Activated CD4-positive, alpha-beta memory T cell treated with anti-CD3 and anti-CD28 coated beads, Interleukin-2, amount 10 ng/mL, durations not matched to agents 7 days and 5 days (primary cell): ENCODE measurements at regions not wholly inside any gene's neighbourhood (a gene's known extent, or its start where the extent isn't known, plus 50 kb on each side); places are given as distances from the start of the nearest gene placed in this dataset.
A peak's percentile ranks its signal among the peaks of the same experiment; 100 is the strongest.

Experiments
- CTCF ChIA-PET: fragments of 350-600 bp; sonication (Branson Sonifier 250); formaldehyde crosslinking; loops from one replicate; lab custom pipeline; 2021; ENCODE audit warnings: antibody characterized with exemption, inconsistent platforms; lab: Charles Lee
- POLR2A ChIA-PET: fragments of 350-600 bp; sonication (Branson Sonifier 250); formaldehyde crosslinking; loops from one replicate; lab custom pipeline; 2021; ENCODE audit warnings: antibody characterized with exemption; lab: Charles Lee
- DNase-seq: peaks from one replicate; pipeline ENCODE4 v3.0.0-alpha.2; 2020
- H3K27ac Mint-ChIP-seq: one replicate; pipeline ENCODE4 v1.8.0; 2021; ENCODE audit warnings: mild to moderate bottlenecking, mixed read lengths
- H3K27me3 Mint-ChIP-seq: one replicate; pipeline ENCODE4 v1.8.0; 2021; ENCODE audit warnings: mixed read lengths
- H3K36me3 Mint-ChIP-seq: one replicate; pipeline ENCODE4 v1.8.0; 2021; ENCODE audit warnings: low read depth, mixed read lengths
- H3K4me1 Mint-ChIP-seq: one replicate; pipeline ENCODE4 v1.8.0; 2021; ENCODE audit warnings: mixed read lengths
- H3K4me3 Mint-ChIP-seq: one replicate; pipeline ENCODE4 v1.8.0; 2021; ENCODE audit warnings: mild to moderate bottlenecking, mixed read lengths
- H3K9me3 Mint-ChIP-seq: one replicate; pipeline ENCODE4 v1.8.0; 2021; ENCODE audit warnings: mixed read lengths

- Mint-ChIP-seq H3K27ac (no peak overlapping the region), H3K9me3 (no peaks in the 10 kb centered on the region), H3K27me3 (peaks cover 1% of the 10 kb centered on the region), H3K4me3 (no peak overlapping the region), H3K4me1 (no peaks in the 10 kb centered on the region), H3K36me3 (no peaks in the 10 kb centered on the region)
- CTCF ChIA-PET = no interaction called here
- no peak for DNase-seq
- POLR2A ChIA-PET = no interaction called here
Observed at GRCh38 chr6:133683308-133683580, 205.7 kb upstream of the TCF21 start.

DNA sequence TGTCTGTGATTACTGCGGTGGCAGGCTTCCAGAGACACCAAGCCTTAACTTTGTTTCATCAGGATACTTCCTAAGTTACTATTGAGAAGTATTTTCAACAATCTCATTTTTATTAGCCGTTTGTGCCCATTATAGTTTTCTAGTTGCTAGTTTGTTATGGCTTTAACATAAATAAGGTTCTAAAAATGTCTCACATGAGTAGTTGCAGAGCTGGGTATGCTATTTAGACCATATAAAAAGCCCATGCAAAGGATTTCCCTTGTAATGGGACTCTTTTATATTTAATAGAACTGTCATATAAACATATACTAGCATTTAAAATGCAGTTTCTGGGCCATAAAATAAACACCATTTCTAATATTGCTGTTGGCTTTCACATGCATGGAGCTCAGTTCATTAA is 205.3 kb upstream of the TCF21 start:
- no peaks in the 10 kb centered on the region for H3K36me3 Mint-ChIP-seq
- ChIA-PET CTCF (no interaction called here), POLR2A (no interaction called here)
- no peak for DNase-seq
- no peaks in the 10 kb centered on the region for H3K4me1 Mint-ChIP-seq
- peaks cover 1% of the 10 kb centered on the region for H3K27me3 Mint-ChIP-seq
- H3K27ac Mint-ChIP-seq = no peak overlapping the region
- H3K9me3 Mint-ChIP-seq = no peaks in the 10 kb centered on the region
- H3K4me3 Mint-ChIP-seq = no peak overlapping the region

GRCh38 chr6:133688705-133689492 is 200.0 kb upstream of the TCF21 start:
- CTCF ChIA-PET = no interaction called here
- Mint-ChIP-seq H3K4me1 (no peaks in the 10 kb centered on the region), H3K36me3 (no peaks in the 10 kb centered on the region), H3K27me3 (peaks cover 1% of the 10 kb centered on the region), H3K9me3 (no peaks in the 10 kb centered on the region), H3K27ac (no peak overlapping the region), H3K4me3 (no peak overlapping the region)
- POLR2A ChIA-PET = no interaction called here
- DNase-seq = no peak

GRCh38 chr6:133689863-133690262 is 199.1 kb upstream of the TCF21 start:
- no peak overlapping the region for H3K27ac Mint-ChIP-seq
- DNase-seq = no peak
- H3K36me3 Mint-ChIP-seq = no peaks in the 10 kb centered on the region
- H3K4me3 Mint-ChIP-seq = no peak overlapping the region
- no peaks in the 10 kb centered on the region for H3K4me1 Mint-ChIP-seq
- CTCF ChIA-PET = no interaction called here
- POLR2A ChIA-PET = no interaction called here
- peaks cover 1% of the 10 kb centered on the region for H3K27me3 Mint-ChIP-seq
- no peaks in the 10 kb centered on the region for H3K9me3 Mint-ChIP-seq

- CTCF ChIA-PET = no interaction called here
- H3K4me3 Mint-ChIP-seq = no peak overlapping the region
- no peaks in the 10 kb centered on the region for H3K27me3 Mint-ChIP-seq
- POLR2A ChIA-PET = no interaction called here
- H3K4me1 Mint-ChIP-seq = no peaks in the 10 kb centered on the region
- no peak overlapping the region for H3K27ac Mint-ChIP-seq
- no peak for DNase-seq
- no peaks in the 10 kb centered on the region for H3K36me3 Mint-ChIP-seq
- H3K9me3 Mint-ChIP-seq = peaks cover 3% of the 10 kb centered on the region
Observed at GRCh38 chr6:133693565-133693964, 195.3 kb upstream of the TCF21 start.

GRCh38 chr6:133697185-133697584 is 191.7 kb upstream of the TCF21 start:
- ChIA-PET CTCF (no interaction called here), POLR2A (no interaction called here)
- Mint-ChIP-seq H3K4me3 (no peak overlapping the region), H3K9me3 (peaks cover 3% of the 10 kb centered on the region), H3K27ac (no peak overlapping the region), H3K36me3 (no peaks in the 10 kb centered on the region), H3K4me1 (no peaks in the 10 kb centered on the region), H3K27me3 (no peaks in the 10 kb centered on the region)
- DNase-seq = no peak

- no peaks in the 10 kb centered on the region for H3K4me1 Mint-ChIP-seq
- no peak overlapping the region for H3K4me3 Mint-ChIP-seq
- no peak overlapping the region for H3K27ac Mint-ChIP-seq
- H3K9me3 Mint-ChIP-seq = peaks cover 3% of the 10 kb centered on the region
- ChIA-PET CTCF (no interaction called here), POLR2A (no interaction called here)
- H3K36me3 Mint-ChIP-seq = no peaks in the 10 kb centered on the region
- no peaks in the 10 kb centered on the region for H3K27me3 Mint-ChIP-seq
- no peak for DNase-seq
Observed at GRCh38 chr6:133697666-133698065, 191.2 kb upstream of the TCF21 start.

- H3K4me1 Mint-ChIP-seq = no peaks in the 10 kb centered on the region
- POLR2A ChIA-PET = no interaction called here
- no peak overlapping the region for H3K27ac Mint-ChIP-seq
- DNase-seq = no peak
- H3K27me3 Mint-ChIP-seq = no peaks in the 10 kb centered on the region
- no peak overlapping the region for H3K4me3 Mint-ChIP-seq
- peaks cover 3% of the 10 kb centered on the region for H3K9me3 Mint-ChIP-seq
- H3K36me3 Mint-ChIP-seq = no peaks in the 10 kb centered on the region
- CTCF ChIA-PET = no interaction called here
Observed at GRCh38 chr6:133698272-133698671, 190.6 kb upstream of the TCF21 start.

DNA sequence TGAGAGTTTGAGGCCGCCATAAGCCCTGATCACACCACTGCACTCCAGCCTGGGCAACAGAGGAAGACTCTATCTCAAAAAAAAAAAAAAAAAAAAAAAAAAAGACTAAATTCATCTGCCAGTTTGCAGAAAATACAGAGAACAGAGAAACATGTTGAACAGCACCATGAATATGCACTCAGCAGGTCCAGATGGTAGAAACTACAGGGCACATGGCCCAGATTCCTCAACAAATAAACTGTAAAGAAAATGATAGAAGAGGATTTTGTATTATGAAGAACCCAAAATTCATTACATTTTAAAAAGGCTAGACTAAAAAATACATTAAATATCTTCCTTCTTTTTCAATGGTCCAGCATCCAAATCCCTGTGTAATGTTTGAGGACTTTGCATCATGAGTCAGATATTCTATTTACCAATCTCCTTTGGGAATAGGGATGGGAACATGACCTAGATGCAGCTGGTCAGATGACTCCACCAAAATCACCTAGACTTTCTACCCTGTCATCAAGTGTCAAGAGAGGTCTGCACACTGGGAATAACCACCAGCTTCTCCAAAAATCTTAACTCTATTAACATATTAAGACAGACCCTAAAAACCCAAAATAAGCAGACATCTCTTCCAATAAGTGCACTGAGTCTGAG is 189.1 kb upstream of the TCF21 start:
- H3K4me1 Mint-ChIP-seq = no peaks in the 10 kb centered on the region
- DNase-seq = no peak
- no peaks in the 10 kb centered on the region for H3K36me3 Mint-ChIP-seq
- no peak overlapping the region for H3K27ac Mint-ChIP-seq
- peaks cover 3% of the 10 kb centered on the region for H3K9me3 Mint-ChIP-seq
- no peaks in the 10 kb centered on the region for H3K27me3 Mint-ChIP-seq
- no peak overlapping the region for H3K4me3 Mint-ChIP-seq
- POLR2A ChIA-PET = no interaction called here
- CTCF ChIA-PET = no interaction called here

- DNase-seq = no peak
- ChIA-PET POLR2A (no interaction called here), CTCF (no interaction called here)
- H3K4me3 Mint-ChIP-seq = no peak overlapping the region
- no peaks in the 10 kb centered on the region for H3K27me3 Mint-ChIP-seq
- H3K9me3 Mint-ChIP-seq = no peaks in the 10 kb centered on the region
- H3K27ac Mint-ChIP-seq = no peak overlapping the region
- no peaks in the 10 kb centered on the region for H3K36me3 Mint-ChIP-seq
- H3K4me1 Mint-ChIP-seq = no peaks in the 10 kb centered on the region
Observed at GRCh38 chr6:133701633-133702331, 187.1 kb upstream of the TCF21 start.

- no peaks in the 10 kb centered on the region for H3K36me3 Mint-ChIP-seq
- no peaks in the 10 kb centered on the region for H3K9me3 Mint-ChIP-seq
- peaks cover 6% of the 10 kb centered on the region for H3K4me1 Mint-ChIP-seq
- H3K4me3 Mint-ChIP-seq = no peak overlapping the region
- no peak overlapping the region for H3K27ac Mint-ChIP-seq
- ChIA-PET POLR2A (no interaction called here), CTCF (no interaction called here)
- no peaks in the 10 kb centered on the region for H3K27me3 Mint-ChIP-seq
- no peak for DNase-seq
Observed at GRCh38 chr6:133704371-133704770, 184.5 kb upstream of the TCF21 start.

- Mint-ChIP-seq H3K4me3 (no peak overlapping the region), H3K9me3 (no peaks in the 10 kb centered on the region), H3K27me3 (no peaks in the 10 kb centered on the region), H3K27ac (no peak overlapping the region), H3K4me1 (peaks cover 6% of the 10 kb centered on the region), H3K36me3 (no peaks in the 10 kb centered on the region)
- no peak for DNase-seq
- ChIA-PET CTCF (no interaction called here), POLR2A (no interaction called here)
Observed at GRCh38 chr6:133705066-133705465, 183.8 kb upstream of the TCF21 start.

DNA sequence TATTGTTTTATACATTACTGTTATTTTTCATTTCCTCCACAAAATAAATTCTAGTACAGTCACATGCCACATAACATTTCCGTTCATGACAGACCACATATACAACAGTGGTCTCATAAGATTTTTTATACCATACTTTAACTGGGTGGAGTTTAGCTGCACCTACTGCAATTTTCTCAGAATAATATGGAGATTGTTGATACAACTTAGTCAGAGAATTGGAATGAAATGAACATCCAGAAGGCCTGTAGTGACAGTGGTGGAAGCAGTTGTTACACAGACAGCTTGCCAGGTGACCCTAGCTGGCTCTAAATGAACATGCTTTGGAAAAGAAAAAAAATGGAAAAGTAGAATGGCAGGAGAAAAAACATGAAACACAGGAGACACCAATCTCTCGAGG is 183.2 kb upstream of the TCF21 start:
- POLR2A ChIA-PET = no interaction called here
- Mint-ChIP-seq H3K4me3 (no peak overlapping the region), H3K27me3 (no peaks in the 10 kb centered on the region), H3K9me3 (no peaks in the 10 kb centered on the region), H3K4me1 (peaks cover 6% of the 10 kb centered on the region), H3K36me3 (no peaks in the 10 kb centered on the region), H3K27ac (no peak overlapping the region)
- DNase-seq = no peak
- CTCF ChIA-PET = no interaction called here

DNA sequence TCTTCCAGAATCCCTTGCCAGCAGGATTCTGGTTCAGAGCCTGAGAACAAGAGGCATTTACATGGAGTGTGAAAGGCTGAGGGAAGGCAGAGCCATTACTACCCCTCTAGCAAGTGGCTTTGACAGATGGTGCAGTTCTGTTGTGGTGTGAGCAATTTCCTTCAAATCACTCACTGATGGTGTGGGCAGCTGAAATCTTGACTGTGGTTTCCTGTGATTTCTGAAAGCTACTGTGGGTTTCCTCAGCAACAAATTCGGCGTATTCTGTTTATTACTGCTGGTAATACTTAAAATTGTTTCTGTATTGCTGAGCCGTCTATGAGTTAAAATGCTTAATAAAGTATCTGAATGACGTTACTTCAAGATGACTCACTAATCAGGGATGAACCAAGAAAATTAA is 181.5 kb upstream of the TCF21 start:
- no peak overlapping the region for H3K4me3 Mint-ChIP-seq
- POLR2A ChIA-PET = no interaction called here

More for the DNA sequence above, 181.5 kb upstream of the TCF21 start:
- DNase-seq = peak; percentile 34
- H3K9me3 Mint-ChIP-seq = no peaks in the 10 kb centered on the region
- no peaks in the 10 kb centered on the region for H3K27me3 Mint-ChIP-seq
- H3K36me3 Mint-ChIP-seq = no peaks in the 10 kb centered on the region
- CTCF ChIA-PET = no interaction called here
- H3K4me1 Mint-ChIP-seq = peaks cover 6% of the 10 kb centered on the region
- H3K27ac Mint-ChIP-seq = no peak overlapping the region
